PC-9 (cell line): ENCODE measurements at regions not wholly inside any gene's neighbourhood (a gene's known extent, or its start where the extent isn't known, plus 50 kb on each side); places are given as distances from the start of the nearest gene placed in this dataset.

Experiments
- CTCF ChIP-seq: fragments of 200-600 bp; sonication (generic); conservative IDR thresholded peaks from 2 replicates; pipeline ENCODE4 v1.6.1; 2017; ENCODE audit warnings: mixed run types, antibody characterized with exemption, mild to moderate bottlenecking, moderate library complexity
- EZH2 ChIP-seq: fragments of 200-600 bp; sonication (generic); IDR thresholded peaks from 2 replicates; pipeline ENCODE4 v1.8.0; 2017; ENCODE audit warnings: antibody characterized with exemption, low read depth

DNA sequence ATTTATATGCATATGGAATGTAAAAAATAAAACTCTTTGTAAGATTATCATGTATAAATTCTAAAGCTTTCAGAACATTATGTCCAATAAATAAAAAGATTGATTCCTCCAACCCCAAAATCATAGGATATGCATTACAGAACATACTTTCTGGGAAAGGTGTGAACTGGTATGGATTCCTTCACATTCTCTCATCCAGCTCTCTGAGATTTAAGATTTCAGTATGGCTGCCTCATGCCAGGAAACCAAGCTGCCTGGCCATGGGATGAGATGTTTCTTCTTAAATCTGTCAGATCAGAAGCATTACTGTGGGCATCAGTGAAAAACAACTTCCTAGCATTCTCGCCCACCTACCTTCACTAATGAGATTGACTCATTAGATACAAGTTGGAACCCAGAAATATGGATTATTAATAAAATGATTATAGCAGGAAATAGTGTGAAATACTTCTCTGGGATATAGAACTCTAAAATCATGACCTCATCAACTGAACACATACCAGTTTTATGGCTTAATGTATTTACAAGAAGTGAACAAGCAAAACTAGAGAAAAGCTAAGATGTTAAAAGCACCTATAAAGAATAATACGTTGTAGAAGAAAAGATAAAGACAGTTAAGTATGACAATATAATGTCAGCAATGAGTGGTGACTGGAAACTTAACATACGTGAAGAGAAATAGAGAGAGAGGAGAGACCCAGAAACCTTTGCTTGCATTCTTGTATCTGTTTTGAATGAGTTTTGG is 171.6 kb upstream of the PHACTR1 start:
- TF ChIP-seq CTCF, result no peak
- TF ChIP-seq EZH2, result no peak
